ENCODE measurements at regions not wholly inside any gene's neighbourhood (a gene's known extent, or its start where the extent isn't known, plus 50 kb on each side); places are given as distances from the start of the nearest gene placed in this dataset.

- no peak for TF ChIP-seq CTCF (IDR thresholded peaks at IDR 0.05; ENCODE audit: low read depth, low read length, missing control alignments)
- peak; percentile 9 for DNase-seq (ENCODE audit: low read depth)
- H3K4me3 ChIP-seq (ENCODE audit: low read depth, low read length), result no peak overlapping the region
- in situ Hi-C loops (cut with HindIII; ENCODE audit: low sequenced_read_pairs), result no loop called here
These were observed 162.6 kb upstream of the XYLT1 start for GRCh38 chr16:17633181-17633951.

- in situ Hi-C loops (cut with HindIII; ENCODE audit: low sequenced_read_pairs), result no loop called here
- TF ChIP-seq CTCF (IDR thresholded peaks at IDR 0.05; ENCODE audit: low read depth, low read length, missing control alignments), result no peak
- no peak for DNase-seq (ENCODE audit: low read depth)
- H3K4me3 ChIP-seq (ENCODE audit: low read depth, low read length), result no peak overlapping the region
These were observed 161.9 kb upstream of the XYLT1 start for GRCh38 chr16:17632667-17633066.

- in situ Hi-C loops (cut with HindIII; ENCODE audit: low sequenced_read_pairs), result no loop called here
- no peak overlapping the region for H3K4me3 ChIP-seq (ENCODE audit: low read depth, low read length)
- no peak for TF ChIP-seq CTCF (IDR thresholded peaks at IDR 0.05; ENCODE audit: low read depth, low read length, missing control alignments)
- no peak for DNase-seq (ENCODE audit: low read depth)
These were observed 159.2 kb upstream of the XYLT1 start for GRCh38 chr16:17629936-17630335.

- TF ChIP-seq CTCF (IDR thresholded peaks at IDR 0.05; ENCODE audit: low read depth, low read length, missing control alignments), result no peak
- in situ Hi-C loops (cut with HindIII; ENCODE audit: low sequenced_read_pairs), result no loop called here
- no peak for DNase-seq (ENCODE audit: low read depth)
- no peak overlapping the region for H3K4me3 ChIP-seq (ENCODE audit: low read depth, low read length)
These were observed 158.2 kb upstream of the XYLT1 start for GRCh38 chr16:17628983-17629382.

- TF ChIP-seq CTCF (IDR thresholded peaks at IDR 0.05; ENCODE audit: low read depth, low read length, missing control alignments), result no peak
- in situ Hi-C loops (cut with HindIII; ENCODE audit: low sequenced_read_pairs), result no loop called here
- H3K4me3 ChIP-seq (ENCODE audit: low read depth, low read length), result no peak overlapping the region
- DNase-seq (ENCODE audit: low read depth), result no peak
These were observed 151.6 kb upstream of the XYLT1 start for GRCh38 chr16:17622366-17622765.

GRCh38 chr16:17619261-17619660 is 148.5 kb upstream of the XYLT1 start:
- in situ Hi-C loops (cut with HindIII; ENCODE audit: low sequenced_read_pairs), result no loop called here
- no peak for DNase-seq (ENCODE audit: low read depth)
- no peak overlapping the region for H3K4me3 ChIP-seq (ENCODE audit: low read depth, low read length)
- no peak for TF ChIP-seq CTCF (IDR thresholded peaks at IDR 0.05; ENCODE audit: low read depth, low read length, missing control alignments)

All from astrocyte of the cerebellum (primary cell).